ENCODE measurements at regions not wholly inside any gene's neighbourhood (a gene's known extent, or its start where the extent isn't known, plus 50 kb on each side); places are given as distances from the start of the nearest gene placed in this dataset.
A peak's percentile ranks its signal among the peaks of the same experiment; 100 is the strongest.

- TF ChIP-seq GATA3 (IDR thresholded peaks at IDR 0.05; ENCODE audit: low read depth, low read length) (no peak), GATA2 (IDR thresholded peaks at IDR 0.05; ENCODE audit: low read depth, low read length) (no peak)
Observed at GRCh38 chr11:22567759-22568158, 57.9 kb downstream of the FANCF start.

GRCh38 chr11:22566293-22566692, 59.3 kb downstream of the FANCF start:
- no peak for TF ChIP-seq GATA3 (IDR thresholded peaks at IDR 0.05; ENCODE audit: low read depth, low read length)
- no peak for TF ChIP-seq GATA2 (IDR thresholded peaks at IDR 0.05; ENCODE audit: low read depth, low read length)

- peak; percentile 68 for TF ChIP-seq GATA3 (IDR thresholded peaks at IDR 0.05; ENCODE audit: low read depth, low read length)
- TF ChIP-seq GATA2 (IDR thresholded peaks at IDR 0.05; ENCODE audit: low read depth, low read length) = no peak
Observed at GRCh38 chr11:22561283-22561682, 64.3 kb downstream of the FANCF start.

GRCh38 chr11:22559416-22559815, 66.2 kb downstream of the FANCF start:
- TF ChIP-seq GATA2 (IDR thresholded peaks at IDR 0.05; ENCODE audit: low read depth, low read length) (no peak), GATA3 (IDR thresholded peaks at IDR 0.05; ENCODE audit: low read depth, low read length) (no peak)

- TF ChIP-seq GATA3 (IDR thresholded peaks at IDR 0.05; ENCODE audit: low read depth, low read length) (no peak), GATA2 (IDR thresholded peaks at IDR 0.05; ENCODE audit: low read depth, low read length) (no peak)
Observed at GRCh38 chr11:22558664-22559063, 67.0 kb downstream of the FANCF start.

- TF ChIP-seq GATA2 (IDR thresholded peaks at IDR 0.05; ENCODE audit: low read depth, low read length) = no peak
- TF ChIP-seq GATA3 (IDR thresholded peaks at IDR 0.05; ENCODE audit: low read depth, low read length) = no peak
Observed at GRCh38 chr11:22556381-22556780, 69.2 kb downstream of the FANCF start.

- TF ChIP-seq GATA2 (IDR thresholded peaks at IDR 0.05; ENCODE audit: low read depth, low read length) = no peak
- TF ChIP-seq GATA3 (IDR thresholded peaks at IDR 0.05; ENCODE audit: low read depth, low read length) = no peak
Observed at GRCh38 chr11:22555881-22556280, 69.7 kb downstream of the FANCF start.

- TF ChIP-seq GATA3 (IDR thresholded peaks at IDR 0.05; ENCODE audit: low read depth, low read length) = no peak
- no peak for TF ChIP-seq GATA2 (IDR thresholded peaks at IDR 0.05; ENCODE audit: low read depth, low read length)
Observed at GRCh38 chr11:22554221-22554620, 71.4 kb downstream of the FANCF start.

GRCh38 chr11:22552885-22553284, 72.7 kb downstream of the FANCF start:
- TF ChIP-seq GATA3 (IDR thresholded peaks at IDR 0.05; ENCODE audit: low read depth, low read length) = no peak
- no peak for TF ChIP-seq GATA2 (IDR thresholded peaks at IDR 0.05; ENCODE audit: low read depth, low read length)

GRCh38 chr11:22546746-22547145, 78.9 kb downstream of the FANCF start:
- TF ChIP-seq GATA3 (IDR thresholded peaks at IDR 0.05; ENCODE audit: low read depth, low read length) = no peak
- no peak for TF ChIP-seq GATA2 (IDR thresholded peaks at IDR 0.05; ENCODE audit: low read depth, low read length)

GRCh38 chr11:22543261-22543660, 82.4 kb downstream of the FANCF start:
- TF ChIP-seq GATA3 (IDR thresholded peaks at IDR 0.05; ENCODE audit: low read depth, low read length) = no peak
- no peak for TF ChIP-seq GATA2 (IDR thresholded peaks at IDR 0.05; ENCODE audit: low read depth, low read length)

GRCh38 chr11:22539821-22540256, 85.8 kb downstream of the FANCF start:
- no peak for TF ChIP-seq GATA3 (IDR thresholded peaks at IDR 0.05; ENCODE audit: low read depth, low read length)
- no peak for TF ChIP-seq GATA2 (IDR thresholded peaks at IDR 0.05; ENCODE audit: low read depth, low read length)

- TF ChIP-seq GATA2 (IDR thresholded peaks at IDR 0.05; ENCODE audit: low read depth, low read length) (no peak), GATA3 (IDR thresholded peaks at IDR 0.05; ENCODE audit: low read depth, low read length) (no peak)
Observed at GRCh38 chr11:22536071-22536470, 89.6 kb downstream of the FANCF start.

- TF ChIP-seq GATA3 (IDR thresholded peaks at IDR 0.05; ENCODE audit: low read depth, low read length) (no peak), GATA2 (IDR thresholded peaks at IDR 0.05; ENCODE audit: low read depth, low read length) (no peak)
Observed at GRCh38 chr11:22522225-22522624, 103.4 kb downstream of the FANCF start.

GRCh38 chr11:22521226-22521625, 104.4 kb downstream of the FANCF start:
- TF ChIP-seq GATA3 (IDR thresholded peaks at IDR 0.05; ENCODE audit: low read depth, low read length) (no peak), GATA2 (IDR thresholded peaks at IDR 0.05; ENCODE audit: low read depth, low read length) (no peak)

- TF ChIP-seq GATA3 (IDR thresholded peaks at IDR 0.05; ENCODE audit: low read depth, low read length) (no peak), GATA2 (IDR thresholded peaks at IDR 0.05; ENCODE audit: low read depth, low read length) (no peak)
Observed at GRCh38 chr11:22520521-22520920, 105.1 kb downstream of the FANCF start.
